ENCODE measurements at regions not wholly inside any gene's neighbourhood (a gene's known extent, or its start where the extent isn't known, plus 50 kb on each side); places are given as distances from the start of the nearest gene placed in this dataset.

DNA sequence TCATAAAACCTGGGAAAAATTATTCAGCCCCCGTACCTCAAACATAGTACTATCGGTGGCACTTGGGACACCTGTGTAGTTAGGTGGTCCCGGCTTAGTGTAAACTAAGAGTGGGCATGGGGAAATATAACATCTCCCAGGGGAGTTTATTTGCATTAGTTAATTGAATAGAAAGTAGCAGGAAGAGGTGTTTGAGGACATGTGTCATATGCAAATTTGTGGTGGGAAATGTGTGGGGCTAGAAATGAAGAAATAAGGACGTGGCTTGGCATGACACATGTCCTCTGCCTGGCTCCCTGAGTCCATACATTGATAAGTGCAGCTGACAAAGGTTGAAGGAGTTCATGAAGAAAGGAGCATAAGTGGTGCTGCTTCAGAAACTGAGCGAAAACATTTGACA is 483.6 kb downstream of the SH2D1A start:
- TF ChIP-seq, protein P1, sequence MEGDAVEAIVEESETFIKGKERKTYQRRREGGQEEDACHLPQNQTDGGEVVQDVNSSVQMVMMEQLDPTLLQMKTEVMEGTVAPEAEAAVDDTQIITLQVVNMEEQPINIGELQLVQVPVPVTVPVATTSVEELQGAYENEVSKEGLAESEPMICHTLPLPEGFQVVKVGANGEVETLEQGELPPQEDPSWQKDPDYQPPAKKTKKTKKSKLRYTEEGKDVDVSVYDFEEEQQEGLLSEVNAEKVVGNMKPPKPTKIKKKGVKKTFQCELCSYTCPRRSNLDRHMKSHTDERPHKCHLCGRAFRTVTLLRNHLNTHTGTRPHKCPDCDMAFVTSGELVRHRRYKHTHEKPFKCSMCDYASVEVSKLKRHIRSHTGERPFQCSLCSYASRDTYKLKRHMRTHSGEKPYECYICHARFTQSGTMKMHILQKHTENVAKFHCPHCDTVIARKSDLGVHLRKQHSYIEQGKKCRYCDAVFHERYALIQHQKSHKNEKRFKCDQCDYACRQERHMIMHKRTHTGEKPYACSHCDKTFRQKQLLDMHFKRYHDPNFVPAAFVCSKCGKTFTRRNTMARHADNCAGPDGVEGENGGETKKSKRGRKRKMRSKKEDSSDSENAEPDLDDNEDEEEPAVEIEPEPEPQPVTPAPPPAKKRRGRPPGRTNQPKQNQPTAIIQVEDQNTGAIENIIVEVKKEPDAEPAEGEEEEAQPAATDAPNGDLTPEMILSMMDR (IDR thresholded peaks at IDR 0.05) = no peak
- no peak for TF ChIP-seq POLR2A (IDR thresholded peaks at IDR 0.05)
